CD4-positive, alpha-beta T cell treated with Interleukin-17A for 1 hour (primary cell): ENCODE measurements at regions not wholly inside any gene's neighbourhood (a gene's known extent, or its start where the extent isn't known, plus 50 kb on each side); places are given as distances from the start of the nearest gene placed in this dataset.

Experiments used
- DNase-seq: peaks from one replicate; pipeline ENCODE4 v3.0.0-alpha.2; 2020

DNA sequence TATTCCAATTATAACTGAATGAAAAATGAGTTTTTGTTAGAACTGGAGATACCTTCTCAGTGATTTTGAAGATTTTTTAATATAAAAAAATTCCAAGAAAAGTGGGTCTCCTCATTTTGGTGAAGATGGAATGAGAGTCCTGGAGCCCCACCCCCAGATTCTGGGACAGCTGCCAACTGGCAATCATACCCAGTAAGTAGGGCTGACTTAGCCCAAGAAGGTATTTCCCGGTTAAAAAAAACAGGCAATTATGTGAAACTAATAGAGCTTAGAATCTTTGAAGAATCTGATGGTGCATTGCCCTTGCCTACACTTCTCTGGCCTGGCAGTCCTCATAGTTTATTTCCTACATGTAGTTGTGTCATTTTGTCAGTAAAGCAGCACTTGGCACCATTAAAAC lies 52.8 kb upstream of the VWDE start:
- DNase-seq = no peak

DNA sequence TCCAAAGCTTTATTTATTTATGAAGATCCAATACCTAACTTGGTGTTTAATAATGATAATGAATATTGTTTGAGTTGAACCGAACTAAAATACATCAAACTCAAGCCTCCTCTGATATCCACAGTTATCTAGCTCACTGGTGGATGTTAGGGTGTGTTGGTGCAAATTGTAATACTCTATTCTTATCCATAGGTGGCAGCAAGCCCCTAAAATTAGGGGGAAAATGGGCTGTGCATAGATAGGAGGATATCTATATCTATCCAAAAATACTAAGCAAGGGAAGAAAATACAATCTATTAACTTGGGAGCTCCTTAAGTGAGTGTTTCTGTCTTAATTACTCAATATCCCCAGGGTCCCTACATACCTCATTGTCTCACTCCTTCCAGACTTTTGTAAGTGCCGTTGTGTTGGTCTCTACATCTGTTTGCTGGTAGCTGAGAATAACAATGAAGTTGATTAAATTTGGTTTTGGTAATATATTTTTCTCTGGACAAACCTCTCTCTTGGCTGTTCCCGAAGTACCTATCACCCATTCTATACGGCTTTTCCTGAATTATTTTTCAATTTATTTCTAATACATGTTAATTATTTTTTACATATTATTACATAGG lies 55.0 kb upstream of the VWDE start:
- DNase-seq = peak; percentile 44

DNA sequence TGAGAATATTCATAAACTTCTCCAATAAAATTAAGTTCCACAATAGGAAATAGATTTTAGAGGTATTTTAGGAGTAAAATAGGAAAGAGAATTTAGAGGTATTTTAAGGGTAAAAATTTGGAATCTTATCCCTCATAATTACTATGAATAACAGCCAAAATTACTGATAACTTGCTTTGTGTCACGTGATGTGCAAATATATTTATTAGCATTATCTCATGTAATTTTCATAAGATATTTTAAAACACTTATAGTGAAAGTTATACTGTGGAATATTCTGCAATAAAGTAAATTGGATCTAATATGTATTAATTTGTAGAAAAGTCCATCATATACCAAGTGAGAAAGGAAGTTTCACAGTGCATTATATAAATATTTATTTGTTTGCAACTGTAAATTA lies 64.2 kb upstream of the VWDE start:
- DNase-seq = no peak

DNA sequence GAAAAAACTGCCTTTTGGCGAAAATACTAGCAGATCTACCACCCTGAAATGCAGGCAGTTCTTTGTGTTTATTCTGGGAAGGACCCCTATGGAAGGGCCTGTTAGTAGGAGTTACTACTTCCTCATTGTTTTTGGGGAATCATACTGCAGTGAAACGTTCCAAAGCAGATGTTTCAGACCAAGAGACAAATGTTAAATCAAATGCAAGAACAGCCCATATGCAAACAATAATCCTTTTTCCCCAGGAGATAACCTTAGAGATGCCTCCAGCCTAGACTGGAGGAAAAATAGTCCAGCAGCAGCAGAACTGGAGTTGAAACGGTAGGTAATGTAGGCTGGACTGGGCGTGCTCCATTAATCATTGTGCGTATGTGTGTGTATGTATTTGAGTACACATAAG lies 65.9 kb upstream of the VWDE start:
- DNase-seq = no peak

DNA sequence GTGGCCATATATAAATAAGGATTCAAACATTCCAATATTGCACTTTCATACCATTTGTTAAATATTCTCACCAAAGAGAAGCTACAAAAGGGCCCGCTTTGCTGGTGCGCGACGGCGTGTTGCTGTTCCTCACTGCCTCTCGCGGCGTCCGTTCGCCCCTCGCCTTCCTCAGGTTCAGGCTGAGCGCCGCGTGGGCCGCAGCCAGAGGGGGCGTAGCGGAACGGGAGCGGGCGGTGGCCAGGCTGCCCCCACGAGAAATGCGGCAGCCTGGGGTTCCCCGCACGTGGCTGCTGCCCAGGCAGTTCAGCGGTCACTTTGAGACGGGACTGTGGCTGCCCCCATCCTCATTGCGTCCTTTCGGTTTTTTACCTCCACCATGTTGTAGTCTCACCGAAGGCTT lies 67.3 kb upstream of the VWDE start:
- no peak for DNase-seq

DNA sequence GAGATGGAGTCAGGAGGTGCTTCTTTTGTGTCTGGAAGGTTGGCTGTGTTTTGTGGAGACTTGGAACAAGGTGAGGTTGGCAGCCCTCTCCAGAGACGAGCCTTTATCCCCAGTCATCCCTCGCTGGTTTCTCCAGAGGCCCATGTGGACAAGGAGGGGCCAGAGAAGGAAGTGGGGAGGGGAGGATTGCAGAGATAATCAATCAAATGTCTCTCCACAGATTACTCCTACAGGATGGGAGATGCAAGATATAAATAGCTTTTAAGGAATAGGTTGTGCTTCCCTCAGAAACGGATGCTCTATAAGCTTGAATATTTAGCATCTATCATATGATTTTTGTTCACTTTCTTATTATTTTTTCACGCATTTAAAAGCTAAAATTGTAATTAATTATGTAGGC lies 70.4 kb upstream of the VWDE start:
- DNase-seq = no peak

DNA sequence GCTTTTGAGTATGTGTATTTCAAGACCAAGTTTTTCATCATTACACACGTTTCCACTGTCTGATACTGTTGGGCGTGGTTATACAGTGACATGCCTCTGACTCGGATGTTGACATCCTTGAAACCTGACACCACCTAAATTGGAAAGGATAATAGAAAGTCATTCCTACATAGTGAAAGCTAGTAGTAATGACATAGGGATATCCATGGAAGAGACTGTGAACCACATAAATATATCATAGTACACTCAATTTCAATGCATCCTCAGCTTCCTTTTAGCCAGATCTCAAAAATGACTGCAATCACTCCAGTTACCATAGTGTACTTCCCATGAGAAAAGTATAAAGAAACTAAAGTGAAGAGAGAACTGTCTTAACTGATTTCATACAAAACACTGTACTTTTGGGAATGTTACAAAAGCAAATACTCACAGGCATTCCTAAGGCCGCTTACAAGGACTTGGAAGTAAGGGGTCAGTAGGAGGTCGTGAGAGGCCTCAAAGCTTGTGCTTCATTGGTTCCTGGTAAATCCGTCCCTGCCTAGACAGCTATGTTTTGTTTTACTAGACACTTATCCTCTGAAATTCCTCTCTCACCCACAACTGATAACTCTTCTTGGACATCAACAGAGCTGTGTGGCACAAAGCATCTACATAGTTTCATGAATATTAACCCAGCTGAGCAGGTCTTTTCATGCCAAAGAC lies 71.8 kb upstream of the VWDE start:
- no peak for DNase-seq

DNA sequence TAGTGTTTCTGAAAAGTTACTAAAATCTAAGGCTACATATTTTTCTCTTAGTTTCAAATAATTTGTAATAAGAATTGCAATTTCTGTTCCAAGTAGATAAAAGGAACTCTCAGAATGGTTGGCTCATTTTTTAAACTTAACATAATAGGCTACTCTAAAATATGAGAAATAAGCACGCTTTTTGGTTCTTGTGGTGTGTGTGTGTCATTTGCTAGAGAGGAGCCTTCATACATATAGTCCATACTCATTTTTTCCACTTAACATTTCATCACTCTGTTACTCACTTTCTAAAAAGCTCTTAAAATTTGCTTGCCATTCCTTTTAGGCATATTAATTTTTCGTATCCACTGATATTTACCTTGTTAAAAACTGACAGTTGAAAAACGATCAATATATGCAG lies 74.0 kb upstream of the VWDE start:
- no peak for DNase-seq

DNA sequence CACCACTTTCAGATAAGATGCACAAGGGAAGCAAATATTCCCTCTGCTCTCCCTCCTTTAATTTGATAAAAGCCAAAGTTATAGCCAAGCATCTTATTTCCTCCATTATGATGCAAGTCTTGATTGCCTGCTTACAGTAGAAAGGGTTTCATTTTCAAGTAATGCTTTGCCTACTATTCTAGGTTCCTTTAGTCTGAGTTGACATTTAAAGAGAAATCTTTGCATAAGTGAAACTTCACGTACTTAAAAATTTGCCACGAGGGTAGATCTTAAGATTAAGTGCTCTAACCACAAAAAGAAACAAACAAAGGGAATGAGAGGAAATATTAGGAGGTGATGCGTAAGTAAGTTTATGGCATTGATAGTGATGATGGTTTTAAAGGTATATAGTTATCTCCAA lies 78.1 kb upstream of the VWDE start:
- no peak for DNase-seq

DNA sequence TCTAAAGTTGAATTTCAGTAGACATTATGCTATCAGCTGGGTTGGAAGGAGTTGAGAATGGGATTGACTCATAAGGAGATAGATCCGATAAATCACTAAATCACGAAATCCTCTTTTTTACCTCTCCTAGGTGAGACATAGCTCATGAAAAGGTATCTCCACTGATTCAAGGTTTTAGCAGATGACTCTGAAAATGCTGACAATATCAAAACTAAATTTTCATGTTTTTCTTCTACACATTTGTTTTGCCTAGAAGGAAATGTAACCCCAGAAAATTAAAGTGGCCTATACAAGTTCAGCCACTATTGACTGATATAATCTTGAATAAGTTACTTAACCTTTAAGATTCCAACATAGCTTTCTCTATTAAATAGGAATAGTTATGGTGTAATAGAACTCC lies 82.2 kb upstream of the VWDE start:
- DNase-seq = no peak

DNA sequence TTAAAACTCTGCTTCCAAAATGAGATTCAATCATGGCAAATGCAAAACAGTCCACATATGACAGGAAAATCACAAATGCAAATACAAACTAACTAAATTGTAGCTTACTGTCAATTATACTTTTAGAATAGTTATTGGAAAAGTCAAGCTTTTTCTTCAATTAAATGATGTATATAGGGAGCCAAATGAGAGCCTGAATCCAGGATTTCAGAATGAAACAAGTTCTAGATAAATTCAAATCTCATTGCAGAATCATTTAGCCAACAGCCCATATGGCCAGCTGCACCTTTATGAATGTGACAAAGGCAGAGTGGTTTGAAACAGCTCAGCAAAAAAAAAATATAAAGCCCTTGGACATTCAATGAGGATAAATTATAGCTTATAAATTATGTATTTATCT lies 82.2 kb upstream of the SCIN start:
- no peak for DNase-seq

DNA sequence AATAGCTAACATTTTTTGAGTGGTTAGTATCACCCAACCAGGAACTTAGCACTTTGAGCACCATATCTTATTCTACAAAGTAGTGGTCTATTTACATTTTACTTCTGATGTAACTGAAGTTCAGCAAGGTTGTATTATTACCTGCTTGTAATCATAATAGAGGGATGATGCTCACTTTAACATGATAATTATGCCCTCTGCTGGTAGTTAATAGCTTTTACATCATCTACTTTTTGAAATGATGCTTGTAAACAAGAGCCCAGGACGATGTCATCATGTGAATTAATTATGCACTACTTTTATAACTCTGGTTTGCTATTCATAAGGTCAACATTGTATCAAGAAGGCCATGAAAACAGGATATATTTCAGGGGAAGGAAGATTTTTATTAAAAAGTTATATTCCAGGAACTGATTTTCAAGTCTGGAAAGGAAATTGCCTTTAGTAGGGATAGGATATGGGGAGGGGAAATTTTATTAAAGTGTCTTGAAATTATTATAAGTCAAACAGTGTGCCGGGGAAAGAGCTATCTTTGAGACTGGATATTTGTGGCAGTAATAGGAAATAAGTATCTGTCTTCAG lies 80.3 kb upstream of the SCIN start:
- DNase-seq = peak; percentile 40

DNA sequence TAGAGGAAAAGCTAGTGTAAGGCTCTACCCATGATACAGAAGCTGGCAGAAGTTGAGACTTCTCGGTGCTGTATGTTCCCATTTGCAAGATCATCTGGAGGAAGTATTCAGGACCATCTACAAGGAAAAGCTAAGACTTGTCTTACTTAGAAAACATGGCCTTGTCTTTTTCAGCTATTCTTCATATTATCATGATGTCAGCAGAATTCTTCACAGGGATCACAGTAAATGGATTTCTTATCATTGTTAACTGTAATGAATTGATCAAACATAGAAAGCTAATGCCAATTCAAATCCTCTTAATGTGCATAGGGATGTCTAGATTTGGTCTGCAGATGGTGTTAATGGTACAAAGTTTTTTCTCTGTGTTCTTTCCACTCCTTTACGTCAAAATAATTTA lies 79.6 kb upstream of the SCIN start:
- no peak for DNase-seq

DNA sequence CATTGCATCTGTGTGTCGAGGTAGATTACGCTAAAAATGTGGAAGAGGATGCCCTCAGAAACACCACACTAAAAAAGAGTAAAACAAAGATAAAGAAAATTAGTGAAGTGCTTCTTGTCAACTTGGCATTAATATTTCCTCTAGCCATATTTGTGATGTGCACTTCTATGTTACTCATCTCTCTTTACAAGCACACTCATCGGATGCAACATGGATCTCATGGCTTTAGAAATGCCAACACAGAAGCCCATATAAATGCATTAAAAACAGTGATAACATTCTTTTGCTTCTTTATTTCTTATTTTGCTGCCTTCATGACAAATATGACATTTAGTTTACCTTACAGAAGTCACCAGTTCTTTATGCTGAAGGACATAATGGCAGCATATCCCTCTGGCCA lies 79.0 kb upstream of the SCIN start:
- no peak for DNase-seq

DNA sequence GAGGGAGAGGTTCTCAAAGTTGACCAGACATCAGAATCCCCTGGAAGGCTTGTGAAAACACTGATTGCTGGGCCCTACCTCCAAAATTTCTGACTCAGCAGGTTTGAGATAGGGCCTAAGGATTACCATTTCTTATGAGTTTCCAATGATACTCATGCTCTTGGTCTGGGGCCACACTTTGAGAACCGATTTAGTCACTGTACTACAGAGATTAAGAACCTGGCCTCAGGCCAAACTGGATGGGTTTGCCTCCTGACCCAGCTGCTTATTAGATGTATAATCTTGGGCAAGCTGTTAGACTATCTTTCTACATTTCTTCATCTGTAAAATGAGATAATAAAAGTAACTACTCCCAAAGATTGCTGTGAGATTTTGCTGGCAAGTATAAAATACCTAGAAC lies 77.1 kb upstream of the SCIN start:
- no peak for DNase-seq

DNA sequence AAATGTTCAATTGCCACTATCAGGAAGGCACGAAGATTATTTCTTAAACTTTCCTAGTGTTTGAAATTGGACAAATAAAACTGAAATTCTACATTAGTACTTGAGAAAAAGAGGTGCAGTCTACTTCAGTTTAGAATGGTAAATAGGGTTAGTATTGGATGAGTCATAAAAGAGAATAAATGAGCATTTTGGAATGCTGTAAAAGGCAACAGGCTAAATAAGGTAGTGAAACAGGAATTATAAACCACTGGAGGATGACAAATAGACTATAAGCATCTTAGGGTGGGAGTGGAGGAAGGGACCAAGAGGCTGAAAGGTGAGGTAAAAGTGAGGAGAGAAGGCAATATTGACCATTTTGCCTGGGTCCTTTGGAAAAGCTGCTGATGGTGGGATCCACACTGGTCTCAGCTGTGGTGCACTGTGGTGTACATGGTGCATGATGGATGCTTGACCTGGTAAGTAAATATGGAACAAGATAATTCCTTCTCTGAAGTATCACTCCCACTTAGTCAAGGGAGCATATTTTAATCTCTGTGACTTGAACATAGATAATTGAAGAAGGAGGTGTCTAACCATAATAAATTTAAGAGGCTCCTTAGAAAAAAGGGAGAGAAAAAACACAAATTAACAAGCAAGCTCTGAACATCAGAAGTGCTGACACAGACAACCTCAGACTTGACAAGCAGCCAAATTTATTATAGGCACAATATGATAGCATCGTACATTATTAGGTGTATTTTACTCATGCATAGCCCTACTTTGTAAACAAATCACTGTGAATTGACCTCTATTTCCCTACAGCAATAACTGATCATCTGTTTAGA lies 76.4 kb upstream of the SCIN start:
- DNase-seq = no peak

DNA sequence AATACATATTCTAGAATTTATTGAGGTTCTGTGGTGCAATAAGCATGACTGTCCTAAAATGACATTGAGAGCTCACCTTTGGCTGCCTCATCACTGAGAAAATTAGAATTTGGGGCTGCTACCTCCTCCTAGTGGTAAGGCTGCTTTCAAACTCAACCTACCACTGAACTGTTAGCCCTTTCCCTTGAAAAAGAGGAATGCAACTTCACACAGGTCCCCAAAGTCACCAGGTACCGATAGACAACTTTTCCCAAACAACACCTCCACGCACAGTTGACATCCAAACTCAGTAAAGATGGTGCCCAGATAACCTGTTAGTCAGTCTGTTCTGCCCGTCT lies 75.9 kb upstream of the SCIN start:
- DNase-seq = no peak

DNA sequence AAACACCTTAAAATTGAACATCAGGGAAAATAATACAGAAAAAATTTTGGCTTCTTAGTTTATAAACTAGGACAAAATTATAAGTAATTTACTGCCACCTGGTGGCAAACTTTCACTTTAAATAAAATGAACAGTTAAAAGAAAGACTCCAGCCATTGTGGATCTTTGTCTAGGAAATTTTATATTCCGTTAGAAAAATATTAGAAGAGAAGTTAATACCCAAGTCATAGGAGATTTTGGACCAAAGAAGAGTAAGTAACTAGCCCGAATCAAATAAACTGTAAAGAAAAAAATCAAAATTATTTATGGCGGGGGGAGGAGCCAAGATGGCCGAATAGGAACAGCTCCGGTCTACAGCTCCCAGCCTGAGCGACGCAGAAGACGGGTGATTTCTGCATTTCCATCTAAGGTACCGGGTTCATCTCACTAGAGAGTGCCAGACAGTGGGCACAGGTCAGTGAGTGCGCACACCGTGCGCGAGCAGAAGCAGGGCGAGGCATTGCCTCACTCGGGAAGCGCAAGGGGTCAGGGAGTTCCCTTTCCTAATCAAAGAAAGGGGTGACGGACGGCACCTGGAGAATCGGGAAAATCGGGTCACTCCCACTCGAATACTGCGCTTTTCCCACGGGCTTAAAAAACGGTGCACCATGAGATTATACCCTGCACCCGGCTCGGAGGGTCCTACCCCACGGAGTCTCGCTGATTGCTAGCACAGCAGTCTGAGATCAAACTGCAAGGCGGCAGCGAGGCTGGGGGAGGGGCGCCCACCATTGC lies 73.4 kb upstream of the SCIN start:
- peak; percentile 22 for DNase-seq

DNA sequence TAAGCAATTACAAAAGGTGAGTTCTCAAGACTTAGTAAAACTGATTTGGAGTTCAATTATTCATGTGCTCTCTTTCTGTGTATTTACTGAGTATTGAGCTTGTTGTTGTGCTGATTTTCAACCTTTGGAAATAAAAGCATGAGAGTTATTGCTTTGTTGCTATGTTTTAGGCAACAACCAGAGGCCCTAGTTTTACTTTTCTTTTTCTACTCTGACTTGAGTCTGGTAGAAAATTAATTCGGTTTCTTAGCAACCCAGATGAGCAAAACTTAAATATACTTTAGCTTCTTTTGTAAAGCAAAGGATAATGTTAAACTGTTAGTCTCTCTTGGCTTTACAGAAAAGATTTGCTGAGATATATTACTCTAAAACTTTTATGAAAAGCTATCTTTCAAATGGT lies 66.4 kb upstream of the SCIN start:
- DNase-seq = no peak

DNA sequence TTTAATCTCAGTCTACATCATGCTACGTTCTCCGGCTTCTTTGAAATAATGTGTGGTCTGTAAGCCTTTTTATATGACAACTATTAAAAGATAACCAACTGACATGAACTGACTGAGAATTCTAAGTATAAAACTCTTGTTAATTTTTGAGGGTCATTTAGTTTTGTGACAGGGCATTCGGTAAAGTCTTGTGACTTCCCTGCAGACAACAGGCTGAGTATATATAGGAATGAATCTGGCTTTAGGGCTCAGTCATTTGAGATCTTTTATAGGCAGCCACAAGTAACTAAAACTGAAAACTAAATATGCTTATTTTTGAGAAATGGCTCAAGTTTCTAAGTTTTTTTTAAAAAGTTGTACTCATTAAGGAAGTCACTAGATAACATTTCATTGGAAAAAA lies 62.5 kb upstream of the SCIN start:
- DNase-seq = no peak

DNA sequence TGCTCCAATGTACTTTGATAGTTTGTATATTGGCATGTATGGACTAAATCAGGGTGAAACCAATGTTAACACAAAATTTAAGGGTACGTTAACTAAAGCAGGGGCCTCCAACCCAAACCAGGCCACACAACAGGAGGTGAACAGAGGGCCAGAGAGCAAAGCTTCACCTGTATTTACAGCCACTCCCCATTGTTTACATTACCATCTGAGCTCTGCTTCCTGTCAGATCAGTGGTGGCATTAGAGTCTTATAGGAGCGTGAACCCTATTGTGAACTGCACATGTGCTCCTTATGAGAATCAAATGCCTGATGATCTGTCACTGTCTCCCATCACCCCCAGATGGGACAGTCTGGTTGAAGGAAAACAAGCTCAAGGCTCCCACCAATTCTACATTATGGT lies 62.0 kb upstream of the SCIN start:
- DNase-seq = no peak

DNA sequence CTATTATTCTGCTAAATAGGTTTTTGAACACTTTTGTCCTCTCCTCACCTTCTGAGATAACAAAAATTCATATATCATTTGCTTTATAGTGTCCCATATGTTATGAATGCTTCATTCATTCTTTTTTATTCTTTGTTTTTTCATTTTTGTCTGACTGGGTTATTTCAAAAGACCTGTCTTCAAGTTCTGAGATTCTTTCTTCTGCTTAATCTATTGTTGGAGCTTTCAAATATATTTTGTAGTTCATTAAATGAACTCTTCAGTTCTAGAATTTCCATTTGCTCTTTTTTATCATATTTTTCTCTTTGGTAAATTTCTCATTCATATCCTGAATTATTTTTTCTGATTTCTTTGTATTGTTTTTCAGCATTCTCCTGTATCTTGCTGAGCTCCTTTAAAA lies 53.1 kb upstream of the SCIN start:
- no peak for DNase-seq

DNA sequence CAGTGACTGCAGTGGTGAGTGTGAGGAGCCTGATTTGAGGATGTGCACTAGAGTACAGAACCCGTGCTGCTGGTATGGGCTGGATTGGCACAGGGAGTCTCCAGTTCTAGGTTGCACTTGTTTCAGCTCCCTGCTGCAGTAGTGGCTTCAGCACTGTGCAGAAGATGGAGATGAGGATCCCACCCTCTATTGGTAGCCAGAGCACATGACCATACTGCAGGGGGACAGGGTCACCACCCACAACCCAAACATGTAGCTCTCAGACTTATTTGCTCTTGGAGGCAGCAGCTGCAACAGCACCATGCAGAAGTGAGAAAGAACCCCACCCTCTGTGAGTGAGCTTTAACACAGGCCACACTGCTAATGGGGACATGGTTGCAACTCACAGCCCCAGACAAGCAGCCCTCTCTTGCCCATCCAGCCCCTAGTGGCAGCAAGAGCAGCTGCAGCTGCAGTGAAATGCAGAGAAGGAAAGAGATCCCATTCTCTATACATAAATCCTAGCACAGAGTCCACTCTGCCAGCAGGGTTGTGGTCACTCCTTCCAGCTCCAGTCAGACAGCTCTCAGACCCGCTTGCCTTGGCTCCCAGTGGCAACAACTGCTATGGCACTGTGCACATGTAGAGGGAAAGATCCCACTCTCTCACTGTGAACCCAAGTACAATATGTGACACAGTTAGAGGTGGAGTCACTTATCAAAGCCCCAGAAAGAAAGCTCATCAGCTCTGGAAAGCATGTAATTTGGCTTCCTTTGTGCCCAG lies 51.4 kb upstream of the SCIN start:
- no peak for DNase-seq
